Caco-2 (cell line): ENCODE measurements at regions not wholly inside any gene's neighbourhood (a gene's known extent, or its start where the extent isn't known, plus 50 kb on each side); places are given as distances from the start of the nearest gene placed in this dataset.

ENCODE experiments used
- BruUV-seq: library from RNA; stranded (reverse); fragments of 400-500 nt; replicated peaks from 2 replicates; lab custom pipeline; 2021; lab: Mats Ljungman, UMichigan
- CTCF ChIA-PET: fragments of 300-600 bp; sonication (Branson Sonifier 250); formaldehyde crosslinking; loops from one replicate; lab custom pipeline; 2022; ENCODE audit warnings: antibody characterized with exemption; lab: Charles Lee
- POLR2A ChIA-PET: fragments of 300-600 bp; sonication (Branson Sonifier 250); formaldehyde crosslinking; loops from one replicate; lab custom pipeline; 2022; ENCODE audit warnings: antibody characterized with exemption; lab: Charles Lee
- DNase-seq, 2 experiments: peaks; one replicate each; pipeline versions ENCODE4 v3.0.0 to v3.0.0-alpha.2; 2020 to 2022
- H3K27me3 ChIP-seq: replicated peaks from 2 replicates; pipeline ENCODE4 v1.6.0; 2011; ENCODE audit warnings: low read length; ENCODE audit not compliant: control insufficient read depth, insufficient read depth
- H3K36me3 ChIP-seq: 2 replicates; pipeline ENCODE4 v1.5.1; 2011; ENCODE audit warnings: low read length; ENCODE audit not compliant: control insufficient read depth, insufficient read depth
- H3K4me1 ChIP-seq: fragments of 250-450 bp; sonication (Bioruptor Pico); 2 replicates; pipeline ENCODE4 v1.5.1; 2020; ENCODE audit warnings: mild to moderate bottlenecking
- H3K4me3 ChIP-seq: 2 replicates; pipeline ENCODE4 v1.5.1; 2011; ENCODE audit warnings: low read depth, mild to moderate bottlenecking, control low read depth, low read length
- H3K9me3 ChIP-seq: fragments of 250-450 bp; sonication (Bioruptor Pico); 2 replicates; pipeline ENCODE4 v1.5.1; 2020; ENCODE audit warnings: mild to moderate bottlenecking, moderate library complexity
- H3K27ac Mint-ChIP-seq: one replicate; pipeline ENCODE4 v1.8.0; 2022; ENCODE audit warnings: mixed read lengths; ENCODE audit not compliant: unreplicated experiment
- H3K27me3 Mint-ChIP-seq: one replicate; pipeline ENCODE4 v1.8.0; 2022; ENCODE audit warnings: mixed read lengths; ENCODE audit not compliant: insufficient read depth, unreplicated experiment
- H3K36me3 Mint-ChIP-seq: one replicate; pipeline ENCODE4 v1.8.0; 2022; ENCODE audit warnings: mild to moderate bottlenecking, mixed read lengths; ENCODE audit not compliant: insufficient read depth, unreplicated experiment
- H3K4me1 Mint-ChIP-seq: one replicate; pipeline ENCODE4 v1.8.0; 2022; ENCODE audit warnings: low read depth, mixed read lengths; ENCODE audit not compliant: unreplicated experiment
- H3K4me3 Mint-ChIP-seq: one replicate; pipeline ENCODE4 v1.8.0; 2022; ENCODE audit warnings: mild to moderate bottlenecking, moderate library complexity, mixed read lengths; ENCODE audit not compliant: unreplicated experiment
- H3K9me3 Mint-ChIP-seq: one replicate; pipeline ENCODE4 v1.8.0; 2022; ENCODE audit warnings: mixed read lengths; ENCODE audit not compliant: unreplicated experiment
- CTCF ChIP-seq, 2 experiments: fragments of 200-600 bp in 1 of 2; IDR thresholded peaks; 1 replicate in 1 of 2; 2 replicates in 1 of 2; pipeline versions ENCODE4 v1.5.1 to v1.8.0; 2011 to 2022; ENCODE audit warnings: antibody characterized with exemption in 1 of 2, control low read depth in 1 of 2, inconsistent platforms in 1 of 2, low read depth in 1 of 2, low read length in 1 of 2, mild to moderate bottlenecking in 1 of 2, moderate library complexity in 1 of 2; ENCODE audit not compliant: insufficient read depth in 1 of 2, severe bottlenecking in 1 of 2, unreplicated experiment in 1 of 2
- intact Hi-C: fragments of 100-400 bp; cut with micrococcal nuclease; formaldehyde crosslinking; loops from one replicate; pipeline ENCODE4 v1.10.0; 2022; ENCODE audit not compliant: unreplicated experiment

GRCh38 chr17:77631307-77631706 is 327.2 kb upstream of the TNRC6C start:
- Mint-ChIP-seq H3K36me3 (no peaks in the 10 kb centered on the region), H3K9me3 (peaks cover 18% of the 10 kb centered on the region), H3K4me3 (no peak overlapping the region), H3K4me1 (no peaks in the 10 kb centered on the region), H3K27ac (no peak overlapping the region), H3K27me3 (peaks cover 13% of the 10 kb centered on the region)
- no peak overlapping the region for H3K4me3 ChIP-seq
- POLR2A ChIA-PET = no interaction called here
- no peak for TF ChIP-seq CTCF (IDR thresholded peaks at IDR 0.05; ENCODE audit: insufficient read depth in 1 of 2, low read depth in 1 of 2, low read length in 1 of 2, severe bottlenecking in 1 of 2, unreplicated experiment in 1 of 2)
- no peak for DNase-seq
- intact Hi-C loops = no loop called here
- H3K4me1 ChIP-seq = no peaks in the 10 kb centered on the region
- H3K9me3 ChIP-seq = peaks cover 6% of the 10 kb centered on the region; the same call in 1 of the 2 replicates
- CTCF ChIA-PET = no interaction called here
- no TSS peak for BruUV-seq
- no peaks in the 10 kb centered on the region; the same call in none of the 2 replicates for H3K27me3 ChIP-seq
- no peaks in the 10 kb centered on the region for H3K36me3 ChIP-seq

GRCh38 chr17:77632619-77633018 is 325.9 kb upstream of the TNRC6C start:
- H3K27me3 Mint-ChIP-seq = peaks cover 15% of the 10 kb centered on the region
- no peaks in the 10 kb centered on the region for H3K4me1 Mint-ChIP-seq
- H3K36me3 ChIP-seq = no peaks in the 10 kb centered on the region
- no peak for DNase-seq
- H3K9me3 Mint-ChIP-seq = peaks cover 7% of the 10 kb centered on the region
- H3K27ac Mint-ChIP-seq = no peak overlapping the region
- no peak overlapping the region for H3K4me3 Mint-ChIP-seq
- H3K4me1 ChIP-seq = no peaks in the 10 kb centered on the region
- H3K4me3 ChIP-seq = no peak overlapping the region
- TF ChIP-seq CTCF (IDR thresholded peaks at IDR 0.05; ENCODE audit: insufficient read depth in 1 of 2, low read depth in 1 of 2, low read length in 1 of 2, severe bottlenecking in 1 of 2, unreplicated experiment in 1 of 2) = no peak
- H3K27me3 ChIP-seq = no peaks in the 10 kb centered on the region; the same call in none of the 2 replicates
- intact Hi-C loops = no loop called here
- no peaks in the 10 kb centered on the region for H3K36me3 Mint-ChIP-seq
- CTCF ChIA-PET = no interaction called here
- BruUV-seq = no TSS peak
- POLR2A ChIA-PET = no interaction called here
- H3K9me3 ChIP-seq = no peaks in the 10 kb centered on the region

GRCh38 chr17:77634710-77635109 is 323.8 kb upstream of the TNRC6C start:
- H3K36me3 ChIP-seq = no peaks in the 10 kb centered on the region
- no peaks in the 10 kb centered on the region for H3K9me3 Mint-ChIP-seq
- H3K27ac Mint-ChIP-seq = no peak overlapping the region
- no peaks in the 10 kb centered on the region for H3K9me3 ChIP-seq
- no peak overlapping the region for H3K4me3 ChIP-seq
- POLR2A ChIA-PET = no interaction called here
- H3K27me3 ChIP-seq = no peaks in the 10 kb centered on the region; the same call in none of the 2 replicates
- H3K27me3 Mint-ChIP-seq = peaks cover 16% of the 10 kb centered on the region
- H3K4me1 Mint-ChIP-seq = no peaks in the 10 kb centered on the region
- CTCF ChIA-PET = no interaction called here
- no peak for DNase-seq
- H3K4me3 Mint-ChIP-seq = no peak overlapping the region
- no peak for TF ChIP-seq CTCF (IDR thresholded peaks at IDR 0.05; ENCODE audit: insufficient read depth in 1 of 2, low read depth in 1 of 2, low read length in 1 of 2, severe bottlenecking in 1 of 2, unreplicated experiment in 1 of 2)
- no TSS peak for BruUV-seq
- intact Hi-C loops = no loop called here
- no peaks in the 10 kb centered on the region for H3K36me3 Mint-ChIP-seq
- H3K4me1 ChIP-seq = no peaks in the 10 kb centered on the region
